Cerebellar cortex (tissue), 1 donor: ENCODE measurements at regions not wholly inside any gene's neighbourhood (a gene's known extent, or its start where the extent isn't known, plus 50 kb on each side); places are given as distances from the start of the nearest gene placed in this dataset.
A peak's percentile ranks its signal among the peaks of the same experiment; 100 is the strongest.

ENCODE experiments used
- DNase-seq: peaks from one replicate; pipeline ENCODE4 v3.0.0-alpha.2; 2015; ENCODE audit warnings: low spot score

GRCh38 chr3:159821110-159821509 lies 167.5 kb upstream of the IL12A start:
- DNase-seq: no peak

DNA sequence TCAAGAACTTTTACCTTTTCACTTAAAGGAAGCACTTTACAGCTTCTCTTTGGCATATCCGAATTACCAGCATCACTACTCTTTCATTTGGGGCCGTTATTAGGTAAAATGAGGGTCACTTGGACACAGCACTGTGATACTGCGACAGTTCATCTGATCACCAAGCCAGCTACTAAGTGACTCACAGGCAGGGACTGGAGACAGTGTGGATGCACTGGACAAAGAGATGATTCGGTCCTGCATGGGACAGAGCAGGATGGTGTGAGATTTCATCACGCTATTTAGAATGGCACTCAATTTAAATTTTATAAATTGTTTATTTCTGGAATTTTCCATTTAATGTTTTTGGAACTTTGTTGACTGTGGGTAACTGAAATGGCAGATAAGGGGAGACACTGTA lies 166.9 kb upstream of the IL12A start:
- DNase-seq: no peak

- no peak for DNase-seq
Observed at GRCh38 chr3:159823780-159824179, 164.9 kb upstream of the IL12A start.

DNA sequence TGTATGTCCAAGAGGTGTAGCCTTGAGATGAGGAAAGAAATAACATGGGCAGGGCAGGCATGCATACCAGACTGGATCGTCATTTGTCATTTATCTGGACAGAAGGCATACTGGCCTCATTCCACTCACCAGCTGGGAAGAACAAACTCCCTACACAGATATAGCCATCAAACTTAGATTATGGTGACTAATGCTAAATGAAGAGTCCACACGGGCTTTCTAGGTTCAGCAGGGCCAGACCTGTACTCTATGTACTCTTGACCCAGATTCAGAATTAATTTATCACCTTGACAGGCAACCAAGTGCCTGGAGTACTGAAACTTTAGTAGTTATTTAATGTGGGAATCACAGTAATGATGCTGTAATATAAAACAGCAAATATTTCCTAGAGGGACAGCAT lies 164.3 kb upstream of the IL12A start:
- peak; percentile 53 for DNase-seq

DNA sequence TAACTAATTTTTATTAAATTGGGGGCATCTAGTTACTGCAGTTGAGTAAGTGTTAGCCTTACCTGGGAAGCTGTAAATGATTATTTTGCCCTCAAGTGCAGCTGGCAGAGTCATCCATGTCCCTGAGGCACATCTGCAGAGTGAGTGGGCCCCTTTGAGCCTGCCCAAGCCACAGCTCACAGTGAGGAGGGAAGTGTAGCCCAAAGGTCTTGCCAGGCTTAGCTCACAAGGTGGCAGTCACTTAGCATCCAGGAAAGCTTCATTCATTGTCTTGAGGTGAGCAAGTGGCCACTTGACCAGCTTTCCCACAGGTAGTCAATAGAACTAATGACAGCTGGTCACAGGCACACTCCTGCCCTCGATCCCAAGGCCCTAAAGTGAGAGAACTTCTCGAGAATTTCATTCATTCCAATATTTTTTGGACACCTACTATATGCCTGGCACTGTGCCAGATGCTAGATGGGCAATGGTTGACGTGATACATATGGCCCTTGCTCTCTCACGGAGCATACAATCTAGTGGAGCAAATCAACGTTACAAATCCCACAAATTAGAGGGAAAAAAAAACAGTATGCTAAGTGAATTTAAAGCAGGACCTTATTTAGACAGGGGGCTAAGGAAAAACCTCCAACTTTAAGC lies 163.3 kb upstream of the IL12A start:
- DNase-seq: no peak

DNA sequence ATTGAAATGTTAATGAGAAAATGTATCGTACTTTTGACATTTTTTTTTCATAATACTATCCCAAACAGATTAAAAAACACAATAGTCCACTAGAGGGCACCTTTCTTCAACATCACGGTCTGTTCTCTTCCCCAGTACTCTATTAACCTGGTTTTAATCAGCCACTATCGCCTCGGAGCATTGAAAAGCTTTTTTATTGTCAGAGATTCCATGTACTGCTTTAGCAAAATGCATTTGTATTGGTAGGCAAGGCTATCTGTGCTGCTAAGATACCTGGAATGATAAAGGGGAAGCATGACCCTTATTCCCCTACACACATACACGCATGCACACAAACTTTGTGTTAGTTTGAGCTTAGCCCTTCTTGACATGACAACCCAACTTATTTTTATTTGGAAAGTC lies 160.1 kb upstream of the IL12A start:
- DNase-seq: peak; percentile 73

GRCh38 chr3:159829056-159829455 lies 159.6 kb upstream of the IL12A start:
- no peak for DNase-seq

DNA sequence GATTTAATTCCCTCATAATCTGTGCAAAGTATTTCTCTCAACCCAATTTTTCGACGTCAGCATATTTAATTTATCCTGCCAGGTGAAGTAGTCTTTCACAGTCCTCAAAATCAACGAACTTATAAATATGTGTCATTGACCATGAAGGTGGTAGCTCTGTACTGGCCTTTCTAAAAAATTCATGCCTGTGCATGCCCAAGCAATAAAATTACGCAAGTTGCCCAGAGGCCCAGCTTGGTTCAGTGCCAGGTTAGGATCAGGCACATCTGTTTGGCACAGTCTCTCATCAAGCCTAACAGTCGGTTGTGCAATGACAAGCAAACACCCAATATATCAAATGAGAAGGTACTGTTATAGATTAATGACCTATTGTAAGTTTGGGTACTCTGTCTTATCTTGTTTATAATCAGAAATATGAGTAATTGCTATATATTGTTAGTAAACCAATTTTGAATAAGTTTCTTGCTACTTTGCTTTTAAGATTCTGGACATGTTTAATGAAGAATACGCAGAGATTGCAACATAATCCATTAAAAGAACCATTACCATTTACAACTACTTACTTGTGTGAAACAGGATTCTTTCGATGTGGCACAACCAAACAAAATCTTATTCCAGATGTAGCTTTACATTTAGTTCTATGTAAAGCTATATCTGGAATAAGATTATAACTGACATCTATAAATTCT lies 159.0 kb upstream of the IL12A start:
- DNase-seq: no peak

- DNase-seq: no peak
Observed at GRCh38 chr3:159830523-159831154, 158.0 kb upstream of the IL12A start.

DNA sequence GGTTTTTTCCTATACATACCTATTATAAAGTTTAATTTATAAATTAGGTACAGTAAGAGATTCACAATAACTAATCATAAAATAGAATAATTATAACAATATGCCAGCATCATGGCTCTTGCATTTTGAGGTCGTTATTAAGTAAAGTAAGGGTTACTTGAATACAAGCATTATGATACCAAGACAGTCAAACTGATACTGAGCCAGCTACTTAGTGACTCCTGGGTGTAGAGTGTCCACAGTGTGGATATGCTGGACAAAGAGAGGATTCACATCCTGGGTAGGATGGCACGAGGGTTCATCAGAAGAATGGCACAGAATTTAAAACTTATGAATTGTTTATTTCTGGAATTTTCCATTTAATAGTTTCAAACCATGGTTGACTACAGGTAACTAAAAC lies 157.2 kb upstream of the IL12A start:
- no peak for DNase-seq

DNA sequence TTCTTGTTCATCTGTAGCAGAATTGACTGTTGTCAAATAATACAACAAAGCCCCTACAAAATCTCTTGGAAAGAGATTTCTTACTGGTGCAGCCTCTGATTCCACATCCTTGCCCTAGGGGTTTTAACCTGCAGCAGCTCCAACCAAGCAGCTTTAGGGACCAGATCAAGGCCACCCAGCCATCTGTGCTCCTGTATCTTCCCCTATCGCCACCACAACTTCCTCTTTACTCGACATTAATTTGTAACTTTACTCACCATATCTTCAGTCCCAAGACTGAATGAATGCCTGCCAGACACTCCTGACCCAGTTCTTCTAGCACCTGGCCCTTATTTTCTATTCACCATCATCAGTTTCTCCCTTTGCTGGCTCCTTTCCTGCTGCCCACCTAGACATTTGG lies 156.6 kb upstream of the IL12A start:
- no peak for DNase-seq

GRCh38 chr3:159835126-159835525 lies 153.5 kb upstream of the IL12A start:
- no peak for DNase-seq

GRCh38 chr3:159837725-159838124 lies 150.9 kb upstream of the IL12A start:
- DNase-seq: no peak

GRCh38 chr3:159838938-159839337 lies 149.7 kb upstream of the IL12A start:
- no peak for DNase-seq

GRCh38 chr3:159839561-159840379 lies 148.9 kb upstream of the IL12A start, which contains the start of gene SCHIP1:
SCHIP1 (plus strand) TSS chr3:159839861.
- DNase-seq: peak; percentile 89

GRCh38 chr3:159840703-159841299 lies 147.8 kb upstream of the IL12A start:
- DNase-seq: peak; percentile 63

GRCh38 chr3:159841766-159842165 lies 146.9 kb upstream of the IL12A start:
- DNase-seq: no peak

DNA sequence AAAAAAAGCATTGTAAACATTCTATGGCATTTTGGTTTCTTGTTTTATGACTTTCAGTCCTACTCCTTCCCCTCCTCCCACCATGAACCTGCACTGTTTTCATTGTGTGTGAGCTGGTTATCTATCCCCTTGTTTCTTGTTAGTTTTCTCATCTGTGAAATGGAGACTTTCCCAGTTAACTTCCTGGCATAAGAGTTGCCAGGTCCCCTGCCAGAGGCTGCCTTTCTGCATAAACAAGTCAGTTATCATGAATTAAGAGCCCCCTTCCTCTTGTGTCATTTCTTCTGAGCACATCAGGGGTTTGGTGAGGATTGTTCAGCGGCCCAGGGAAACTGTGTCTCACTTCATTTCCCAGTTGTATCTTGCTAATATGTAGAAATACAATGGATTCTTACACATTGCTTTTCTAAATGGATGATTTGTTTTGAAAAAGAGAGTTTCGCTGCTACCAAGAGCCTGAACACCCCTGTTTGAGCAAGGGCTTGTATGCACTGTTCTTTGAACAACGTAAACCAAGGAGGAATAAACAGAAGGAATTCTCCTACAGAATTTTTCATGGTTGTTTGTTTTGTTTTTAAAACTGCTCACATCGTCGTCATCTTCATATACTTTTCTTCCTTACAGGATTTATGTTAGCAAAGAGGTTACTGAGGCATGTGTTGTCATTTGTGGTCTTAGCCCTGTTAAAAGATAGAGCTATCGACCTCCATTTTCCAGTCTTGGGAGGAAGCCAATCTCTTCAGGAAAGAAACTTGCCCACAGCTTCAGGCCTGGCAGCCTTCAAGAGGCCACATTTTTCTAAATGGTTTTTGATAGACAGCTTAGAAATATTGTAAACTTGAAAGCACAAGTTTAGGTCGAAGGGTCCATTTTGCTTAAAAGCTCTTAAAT lies 144.6 kb upstream of the IL12A start:
- DNase-seq: no peak

GRCh38 chr3:159844801-159845261 lies 143.8 kb upstream of the IL12A start:
- no peak for DNase-seq

DNA sequence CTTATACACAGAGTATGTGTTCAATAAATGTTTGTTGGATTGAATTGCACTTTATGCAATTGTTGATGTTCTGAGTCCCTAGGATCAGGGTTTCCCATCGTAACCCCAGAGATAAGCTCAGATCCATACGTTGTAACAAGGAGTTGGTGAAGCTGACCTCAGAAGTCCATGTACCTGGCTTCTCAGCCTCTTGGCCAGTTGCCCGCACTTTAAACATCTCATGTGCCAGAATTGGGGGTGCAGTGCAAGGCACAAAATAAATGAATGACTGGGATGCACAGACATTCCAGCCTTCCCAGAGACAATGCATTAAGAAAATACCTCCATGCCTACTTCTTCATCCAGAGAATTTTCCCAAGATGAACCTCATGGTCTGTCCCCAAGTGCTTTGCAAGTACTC lies 142.9 kb upstream of the IL12A start:
- DNase-seq: no peak

GRCh38 chr3:159846255-159846654 lies 142.4 kb upstream of the IL12A start:
- DNase-seq: no peak
